ENCODE measurements at regions not wholly inside any gene's neighbourhood (a gene's known extent, or its start where the extent isn't known, plus 50 kb on each side); places are given as distances from the start of the nearest gene placed in this dataset.
A peak's percentile ranks its signal among the peaks of the same experiment; 100 is the strongest.

- peak; percentile 28 for DNase-seq (ENCODE audit: low read depth)
Observed at GRCh38 chr15:89399238-89400115, 64.9 kb upstream of the POLG start.

GRCh38 chr15:89398896-89399237 is 64.2 kb upstream of the POLG start:
- DNase-seq (ENCODE audit: low read depth), result no peak

GRCh38 chr15:89397653-89398023 is 63.0 kb upstream of the POLG start:
- DNase-seq (ENCODE audit: low read depth), result no peak

- no peak for DNase-seq (ENCODE audit: low read depth)
Observed at GRCh38 chr15:89396723-89397652, 62.4 kb upstream of the POLG start.

- peak; percentile 40 for DNase-seq (ENCODE audit: low read depth)
Observed at GRCh38 chr15:89395996-89396395, 61.4 kb upstream of the POLG start.

- DNase-seq (ENCODE audit: low read depth), result no peak
Observed at GRCh38 chr15:89395461-89395871, 60.8 kb upstream of the POLG start.

- DNase-seq (ENCODE audit: low read depth), result no peak
Observed at GRCh38 chr15:89395031-89395430, 60.4 kb upstream of the POLG start.

- no peak for DNase-seq (ENCODE audit: low read depth)
Observed at GRCh38 chr15:89393056-89393455, 58.4 kb upstream of the POLG start.

GRCh38 chr15:89391685-89392257 is 57.1 kb upstream of the POLG start:
- no peak for DNase-seq (ENCODE audit: low read depth)

GRCh38 chr15:89389841-89390603 is 55.4 kb upstream of the POLG start:
- no peak for DNase-seq (ENCODE audit: low read depth)

- DNase-seq (ENCODE audit: low read depth), result no peak
Observed at GRCh38 chr15:89387140-89387903, 52.7 kb upstream of the POLG start.

- DNase-seq (ENCODE audit: low read depth), result peak; percentile 89
Observed at GRCh38 chr15:89385596-89386331, 51.1 kb upstream of the POLG start.

Data from RPMI7951 (cell line).